LNCAP (cell line): ENCODE measurements at regions not wholly inside any gene's neighbourhood (a gene's known extent, or its start where the extent isn't known, plus 50 kb on each side); places are given as distances from the start of the nearest gene placed in this dataset.

Experiments used
- CTCF ChIP-seq: fragments of 450-650 bp; IDR thresholded peaks from 2 replicates; pipeline ENCODE4 v1.5.1; 2017; ENCODE audit warnings: mild to moderate bottlenecking

- no peak for TF ChIP-seq CTCF
Observed at GRCh38 chr1:29974316-29974724, 738.0 kb downstream of the PTPRU start.

DNA sequence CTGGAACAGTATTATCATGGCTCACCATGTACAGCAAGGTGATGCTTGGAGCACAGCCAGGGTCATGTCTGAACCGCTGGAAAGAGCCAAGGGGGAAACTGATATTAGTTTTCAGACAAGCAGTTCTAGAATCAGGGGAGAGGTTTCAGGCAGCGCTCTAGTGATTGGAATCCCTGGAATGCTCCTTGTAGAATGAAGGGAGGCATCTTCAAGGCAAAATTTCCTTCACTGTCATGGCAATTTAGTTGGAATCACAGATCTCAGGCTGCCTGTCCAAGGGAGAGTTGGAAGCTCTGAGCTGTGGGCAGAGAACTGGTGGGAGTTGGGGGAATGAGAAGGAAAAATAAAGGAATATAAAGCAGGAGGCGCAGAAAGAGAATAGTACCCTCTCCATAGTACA lies 737.1 kb downstream of the PTPRU start:
- no peak for TF ChIP-seq CTCF

GRCh38 chr1:29972421-29973053 lies 736.2 kb downstream of the PTPRU start:
- TF ChIP-seq CTCF: no peak

GRCh38 chr1:29971703-29972102 lies 735.4 kb downstream of the PTPRU start:
- no peak for TF ChIP-seq CTCF

GRCh38 chr1:29970747-29971325 lies 734.5 kb downstream of the PTPRU start:
- TF ChIP-seq CTCF: no peak

DNA sequence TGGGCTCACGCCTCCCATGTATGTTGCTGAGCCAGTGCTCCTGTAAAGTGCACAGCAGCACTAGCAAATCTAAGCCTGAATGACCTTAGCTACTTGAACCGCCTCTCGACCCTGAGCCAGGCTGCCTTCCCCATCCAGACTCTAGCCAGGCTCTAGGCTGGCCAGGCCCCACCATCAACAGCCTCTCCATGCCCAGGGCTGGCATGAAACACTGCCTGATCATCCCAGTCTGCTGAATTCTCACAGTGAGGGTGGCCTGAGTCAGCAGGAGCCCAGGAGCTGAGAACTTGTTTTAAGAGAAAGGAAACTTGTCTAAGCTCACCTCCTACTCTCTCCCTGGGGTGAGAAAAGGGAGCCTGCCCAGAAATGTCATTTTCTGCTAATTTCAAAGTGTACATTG lies 733.3 kb downstream of the PTPRU start:
- TF ChIP-seq CTCF: no peak

DNA sequence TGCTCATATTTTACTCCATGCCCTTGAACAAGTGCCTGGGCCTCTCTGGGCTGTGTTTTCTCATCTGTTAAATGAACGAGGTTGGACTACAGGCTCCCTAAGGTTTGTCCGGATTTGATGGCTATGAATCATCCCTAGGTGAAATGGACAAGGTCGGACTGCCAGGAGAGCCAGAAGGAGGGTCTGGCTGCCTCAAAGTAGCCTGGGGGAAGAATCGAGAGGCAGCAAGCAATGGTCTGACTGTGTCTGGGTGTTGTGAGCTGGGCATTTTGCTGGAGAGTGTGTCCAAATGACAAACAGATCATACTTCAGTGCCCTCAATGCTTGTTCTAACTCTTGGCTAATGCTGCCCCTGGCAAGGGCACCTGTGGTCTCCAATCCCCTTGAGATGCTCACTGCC lies 730.9 kb downstream of the PTPRU start:
- TF ChIP-seq CTCF: no peak
